Stomach (tissue), 4 donors: ENCODE measurements at regions not wholly inside any gene's neighbourhood (a gene's known extent, or its start where the extent isn't known, plus 50 kb on each side); places are given as distances from the start of the nearest gene placed in this dataset.
A peak's percentile ranks its signal among the peaks of the same experiment; 100 is the strongest.

ENCODE experiments used
- CTCF ChIP-seq, 7 experiments: fragments of 450-650 bp in 4 of 7; fragments of 200-600 bp in 3 of 7; sonication (generic) in 3 of 7; IDR thresholded peaks; one replicate each; pipeline ENCODE4 v1.5.1; 2016 to 2019; ENCODE audit warnings: antibody characterized with exemption in 7 of 7, control low read depth in 2 of 7, mild to moderate bottlenecking in 1 of 7
- EP300 ChIP-seq: sonication (generic); formaldehyde crosslinking; IDR thresholded peaks from one replicate; pipeline ENCODE4 v1.6.1; 2017; ENCODE audit warnings: antibody characterized with exemption
- POLR2A ChIP-seq, 4 donors: fragments of 450-650 bp; IDR thresholded peaks; one replicate each; pipeline ENCODE4 v1.6.1; 2016; ENCODE audit warnings: antibody characterized with exemption in 4 of 4, control low read depth in 2 of 4, mild to moderate bottlenecking in 1 of 4, moderate library complexity in 1 of 4
- POLR2AphosphoS5 ChIP-seq, 3 donors: sonication (generic); formaldehyde crosslinking; IDR thresholded peaks; one replicate each; pipeline ENCODE4 v1.6.1; 2016; ENCODE audit warnings: antibody characterized with exemption in 3 of 3

GRCh38 chr5:74356009-74356695 is 284.4 kb downstream of the ENC1 start:
- TF ChIP-seq POLR2AphosphoS5 (IDR thresholded peaks at IDR 0.05) (peak in 1 of 3 donors; percentile 35), CTCF (IDR thresholded peaks at IDR 0.05) (no peak), POLR2A (IDR thresholded peaks at IDR 0.05) (no peak), EP300 (no peak)
